ENCODE measurements at regions not wholly inside any gene's neighbourhood (a gene's known extent, or its start where the extent isn't known, plus 50 kb on each side); places are given as distances from the start of the nearest gene placed in this dataset.

DNA sequence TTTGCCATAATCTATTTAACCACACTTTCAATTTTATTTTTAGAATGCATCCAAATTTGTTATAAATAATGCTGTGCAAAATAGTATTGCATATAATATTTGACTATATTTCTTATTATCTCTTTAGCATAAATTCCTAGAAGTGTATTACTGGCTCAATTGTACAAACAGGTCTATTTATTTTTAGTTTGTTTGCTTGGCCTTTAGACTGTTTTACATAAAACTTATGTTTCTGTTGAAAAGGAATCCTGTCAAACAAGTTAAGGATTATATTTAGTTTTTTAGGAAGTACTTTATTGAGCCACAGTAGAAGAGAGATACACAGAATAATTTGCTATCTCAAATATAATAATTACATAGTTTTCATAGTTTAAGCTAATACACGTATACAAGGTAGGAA lies 413.8 kb downstream of the GBA3 start:
- WGBS, 2 experiments (ENCODE audit: extremely low coverage in 2 of 2, insufficient read length in 1 of 2) = no CpG with 5 or more reads among the region's 1 CpG
- Histone ChIP-seq H2BK15ac (ENCODE audit: low read depth, low read length) (no peak overlapping the region), H3K4me2 (ENCODE audit: low read depth, low read length) (no peak overlapping the region), H4K91ac (ENCODE audit: insufficient read depth, low read depth, low read length) (no peak overlapping the region), H3K4me1 (ENCODE audit: control insufficient read depth, insufficient read depth, low read length) (no peaks in the 10 kb centered on the region), H2AK9ac (replicated peaks; ENCODE audit: low read depth, low read length, poor library complexity) (no peak overlapping the region), H3K27ac (ENCODE audit: insufficient read depth, low read length) (no peak overlapping the region), H3K4me3 (ENCODE audit: insufficient read depth, low read depth, low read length) (no peak overlapping the region), H3K9me1 (ENCODE audit: insufficient read depth, low read length) (no peaks in the 10 kb centered on the region), H3K18ac (ENCODE audit: low read depth, low read length) (no peak overlapping the region), H4K5ac (ENCODE audit: low read depth, low read length) (no peak overlapping the region), H2BK5ac (ENCODE audit: low read depth, low read length, poor library complexity, severe bottlenecking) (no peak overlapping the region), H3K27me3 (ENCODE audit: control insufficient read depth, insufficient read depth, low read length) (no peaks in the 10 kb centered on the region), H4K8ac (ENCODE audit: low read depth in 2 of 2, low read length in 2 of 2) (no peak overlapping the region), H2AFZ (replicated peaks; ENCODE audit: low read length, poor library complexity) (no peak overlapping the region), H3K56ac (ENCODE audit: extremely low read depth, insufficient read depth, low read length) (no peak overlapping the region), H3K14ac (replicated peaks; ENCODE audit: low read depth, low read length) (no peak overlapping the region), H4K20me1 (ENCODE audit: insufficient read depth, low read length) (no peaks in the 10 kb centered on the region), H3K79me1 (ENCODE audit: low read depth in 1 of 2, low read length in 2 of 2) (no peaks in the 10 kb centered on the region), H3K9ac (ENCODE audit: low read depth, low read length) (no peak overlapping the region), H3K36me3 (ENCODE audit: control insufficient read depth, insufficient read depth, low read length) (no peaks in the 10 kb centered on the region), H2AK5ac (ENCODE audit: low read depth, low read length) (no peak overlapping the region), H2BK20ac (ENCODE audit: low read depth, low read length) (no peak overlapping the region), H2BK120ac (ENCODE audit: low read depth, low read length) (no peak overlapping the region), H3K4ac (ENCODE audit: low read depth, low read length) (no peak overlapping the region), H3K9me3 (ENCODE audit: control insufficient read depth, insufficient read depth, low read length) (no peaks in the 10 kb centered on the region; the same call in 1 of the 2 replicates), H3K23ac (ENCODE audit: low read depth, low read length) (no peak overlapping the region)
- ATAC-seq (ENCODE audit: low read depth) (no peak), DNase-seq (no peak)
- dilution Hi-C loops (cut with HindIII; ENCODE audit: low sequenced_read_pairs, unreplicated experiment) (no loop called here), intact Hi-C loops (cut with micrococcal nuclease) (no loop called here), in situ Hi-C loops (cut with MboI; ENCODE audit: low sequenced_read_pairs) (no loop called here)
- no TSS peak for BruUV-seq (replicated peaks)
- CTCF ChIA-PET = no interaction called here
- POLR2A ChIA-PET (ENCODE audit: unreplicated experiment) = no interaction called here
- TF ChIP-seq BHLHE40 (IDR thresholded peaks at IDR 0.05; ENCODE audit: low read depth, low read length) = no peak
- TF ChIP-seq, protein P1, sequence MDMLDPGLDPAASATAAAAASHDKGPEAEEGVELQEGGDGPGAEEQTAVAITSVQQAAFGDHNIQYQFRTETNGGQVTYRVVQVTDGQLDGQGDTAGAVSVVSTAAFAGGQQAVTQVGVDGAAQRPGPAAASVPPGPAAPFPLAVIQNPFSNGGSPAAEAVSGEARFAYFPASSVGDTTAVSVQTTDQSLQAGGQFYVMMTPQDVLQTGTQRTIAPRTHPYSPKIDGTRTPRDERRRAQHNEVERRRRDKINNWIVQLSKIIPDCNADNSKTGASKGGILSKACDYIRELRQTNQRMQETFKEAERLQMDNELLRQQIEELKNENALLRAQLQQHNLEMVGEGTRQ (IDR thresholded peaks at IDR 0.05; ENCODE audit: low read depth, low read length) = no peak
- TF ChIP-seq NFE2L2 (IDR thresholded peaks at IDR 0.05; ENCODE audit: low read depth, low read length) = no peak
- TF ChIP-seq MXI1 (IDR thresholded peaks at IDR 0.05; ENCODE audit: borderline replicate concordance, low read depth, low read length) = no peak
- no peak for TF ChIP-seq CHD1 (IDR thresholded peaks at IDR 0.05; ENCODE audit: low read depth, low read length)
- no peak for TF ChIP-seq POLR2A (IDR thresholded peaks at IDR 0.05; ENCODE audit: low read depth, low read length)
- TF ChIP-seq, protein P2, sequence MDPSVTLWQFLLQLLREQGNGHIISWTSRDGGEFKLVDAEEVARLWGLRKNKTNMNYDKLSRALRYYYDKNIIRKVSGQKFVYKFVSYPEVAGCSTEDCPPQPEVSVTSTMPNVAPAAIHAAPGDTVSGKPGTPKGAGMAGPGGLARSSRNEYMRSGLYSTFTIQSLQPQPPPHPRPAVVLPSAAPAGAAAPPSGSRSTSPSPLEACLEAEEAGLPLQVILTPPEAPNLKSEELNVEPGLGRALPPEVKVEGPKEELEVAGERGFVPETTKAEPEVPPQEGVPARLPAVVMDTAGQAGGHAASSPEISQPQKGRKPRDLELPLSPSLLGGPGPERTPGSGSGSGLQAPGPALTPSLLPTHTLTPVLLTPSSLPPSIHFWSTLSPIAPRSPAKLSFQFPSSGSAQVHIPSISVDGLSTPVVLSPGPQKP (IDR thresholded peaks at IDR 0.05; ENCODE audit: borderline replicate concordance, low read depth, low read length) = no peak
- TF ChIP-seq CEBPB (IDR thresholded peaks at IDR 0.05; ENCODE audit: low read depth, low read length) = no peak
- no peak for TF ChIP-seq MAFK (IDR thresholded peaks at IDR 0.05; ENCODE audit: low read depth, low read length)
- TF ChIP-seq SMC3 (IDR thresholded peaks at IDR 0.05; ENCODE audit: low read depth, low read length) = no peak
- no peak for TF ChIP-seq RFX5 (IDR thresholded peaks at IDR 0.05; ENCODE audit: low read depth, low read length)
- TF ChIP-seq RAD21 (IDR thresholded peaks at IDR 0.05; ENCODE audit: low read length) = no peak
- TF ChIP-seq FOS (IDR thresholded peaks at IDR 0.05; ENCODE audit: low read depth, low read length) = no peak
- TF ChIP-seq MAZ (IDR thresholded peaks at IDR 0.05; ENCODE audit: borderline replicate concordance, low read depth, low read length) = no peak
- TF ChIP-seq, protein P3, sequence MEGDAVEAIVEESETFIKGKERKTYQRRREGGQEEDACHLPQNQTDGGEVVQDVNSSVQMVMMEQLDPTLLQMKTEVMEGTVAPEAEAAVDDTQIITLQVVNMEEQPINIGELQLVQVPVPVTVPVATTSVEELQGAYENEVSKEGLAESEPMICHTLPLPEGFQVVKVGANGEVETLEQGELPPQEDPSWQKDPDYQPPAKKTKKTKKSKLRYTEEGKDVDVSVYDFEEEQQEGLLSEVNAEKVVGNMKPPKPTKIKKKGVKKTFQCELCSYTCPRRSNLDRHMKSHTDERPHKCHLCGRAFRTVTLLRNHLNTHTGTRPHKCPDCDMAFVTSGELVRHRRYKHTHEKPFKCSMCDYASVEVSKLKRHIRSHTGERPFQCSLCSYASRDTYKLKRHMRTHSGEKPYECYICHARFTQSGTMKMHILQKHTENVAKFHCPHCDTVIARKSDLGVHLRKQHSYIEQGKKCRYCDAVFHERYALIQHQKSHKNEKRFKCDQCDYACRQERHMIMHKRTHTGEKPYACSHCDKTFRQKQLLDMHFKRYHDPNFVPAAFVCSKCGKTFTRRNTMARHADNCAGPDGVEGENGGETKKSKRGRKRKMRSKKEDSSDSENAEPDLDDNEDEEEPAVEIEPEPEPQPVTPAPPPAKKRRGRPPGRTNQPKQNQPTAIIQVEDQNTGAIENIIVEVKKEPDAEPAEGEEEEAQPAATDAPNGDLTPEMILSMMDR (conservative IDR thresholded peaks at IDR 0.05; ENCODE audit: low read depth, low read length) = no peak
- no peak for TF ChIP-seq RCOR1 (IDR thresholded peaks at IDR 0.05; ENCODE audit: insufficient replicate concordance, low read length)
